Right lobe of liver (tissue), 4 donors: ENCODE measurements at regions not wholly inside any gene's neighbourhood (a gene's known extent, or its start where the extent isn't known, plus 50 kb on each side); places are given as distances from the start of the nearest gene placed in this dataset.

Source experiments
- CTCF ChIP-seq, 4 donors: fragments of 200-600 bp in 3 of 4; fragments of 450-650 bp in 1 of 4; IDR thresholded peaks; one replicate each; pipeline versions ENCODE4 v1.5.1 to v1.8.0; 2016 to 2022; ENCODE audit warnings: antibody characterized with exemption in 4 of 4, mild to moderate bottlenecking in 2 of 4
- POLR2A ChIP-seq: fragments of 450-650 bp; IDR thresholded peaks from one replicate; pipeline ENCODE4 v1.6.1; 2017; ENCODE audit warnings: antibody characterized with exemption, mild to moderate bottlenecking
- donor health status: DM: no; HTN: no; CAD: no.
- donor health status: DM: no; HTN: no; CAD: no.
- donor health status: DM: no; HTN: yes; CAD: no.

- TF ChIP-seq POLR2A = no peak
- TF ChIP-seq CTCF (IDR thresholded peaks at IDR 0.05) = no peak
These were observed 174.3 kb upstream of the PWP1 start for GRCh38 chr12:107511292-107511691.
